MCF 10A (cell line): ENCODE measurements at regions not wholly inside any gene's neighbourhood (a gene's known extent, or its start where the extent isn't known, plus 50 kb on each side); places are given as distances from the start of the nearest gene placed in this dataset.

Experiments used
- BruUV-seq: library from RNA; stranded (reverse); fragments of 400-500 nt; replicated peaks from 2 replicates; lab custom pipeline; 2021; lab: Mats Ljungman, UMichigan
- CTCF ChIA-PET: fragments of 300-600 bp; sonication (Branson Sonifier 250); formaldehyde crosslinking; extraction: SDS; loops from one replicate; lab custom pipeline; 2021; ENCODE audit warnings: antibody characterized with exemption, inconsistent platforms; lab: Yijun Ruan, JAX
- POLR2A ChIA-PET: fragments of 300-600, 350-650 bp; sonication (Branson Sonifier 250); formaldehyde crosslinking; extraction: SDS; loops from one replicate; lab custom pipeline; 2020; ENCODE audit warnings: antibody characterized with exemption, inconsistent platforms; lab: Yijun Ruan, JAX
- DNase-seq: peaks from one replicate; pipeline ENCODE4 v3.0.0-alpha.2; 2018; ENCODE audit not compliant: unreplicated experiment
- H3K27ac Mint-ChIP-seq: one replicate; pipeline ENCODE4 v1.8.0; 2022; ENCODE audit warnings: mild to moderate bottlenecking, low read depth, mixed read lengths; ENCODE audit not compliant: unreplicated experiment
- H3K27me3 Mint-ChIP-seq: one replicate; pipeline ENCODE4 v1.8.0; 2022; ENCODE audit warnings: mixed read lengths; ENCODE audit not compliant: insufficient read depth, unreplicated experiment
- H3K36me3 Mint-ChIP-seq: one replicate; pipeline ENCODE4 v1.8.0; 2022; ENCODE audit warnings: mild to moderate bottlenecking, moderate library complexity, mixed read lengths; ENCODE audit not compliant: insufficient read depth, unreplicated experiment
- H3K4me1 Mint-ChIP-seq: one replicate; pipeline ENCODE4 v1.8.0; 2022; ENCODE audit warnings: mixed read lengths; ENCODE audit not compliant: insufficient read depth, unreplicated experiment
- H3K4me3 Mint-ChIP-seq: one replicate; pipeline ENCODE4 v1.8.0; 2022; ENCODE audit warnings: mild to moderate bottlenecking, moderate library complexity, mixed read lengths; ENCODE audit not compliant: unreplicated experiment
- H3K9me3 Mint-ChIP-seq: one replicate; pipeline ENCODE4 v1.8.0; 2022; ENCODE audit warnings: mixed read lengths; ENCODE audit not compliant: unreplicated experiment
- CTCF ChIP-seq: fragments of 200-600 bp; IDR thresholded peaks from one replicate; pipeline ENCODE4 v1.8.0; 2022; ENCODE audit warnings: antibody characterized with exemption, mild to moderate bottlenecking; ENCODE audit not compliant: unreplicated experiment
- intact Hi-C: fragments of 100-400 bp; cut with micrococcal nuclease; formaldehyde crosslinking; loops from 2 replicates; pipeline ENCODE4 v1.14.1; 2022

GRCh38 chr5:155140646-155141045 is 127.1 kb downstream of the KIF4B start:
- Mint-ChIP-seq H3K36me3 (no peaks in the 10 kb centered on the region), H3K9me3 (no peaks in the 10 kb centered on the region), H3K27ac (no peak overlapping the region), H3K4me3 (no peak overlapping the region), H3K4me1 (peaks cover 9% of the 10 kb centered on the region), H3K27me3 (no peaks in the 10 kb centered on the region)
- CTCF ChIA-PET, result interaction anchor here (0.6 to 3.9 kb wide), 17 partner anchors 11 to 1684 kb away, joined by 3 to 25 read pairs (median 4); no protein-coding TSS in a partner anchor
- TF ChIP-seq CTCF, result no peak
- POLR2A ChIA-PET, result interaction anchor here (0.9 kb wide), 1 partner anchor 168 kb away, joined by 4 read pairs; no protein-coding TSS in a partner anchor
- no TSS peak for BruUV-seq
- intact Hi-C loops, result loop anchor here (10.0 kb wide), 1 partner anchor 496 kb away; no protein-coding TSS in a partner anchor
- no peak for DNase-seq

DNA sequence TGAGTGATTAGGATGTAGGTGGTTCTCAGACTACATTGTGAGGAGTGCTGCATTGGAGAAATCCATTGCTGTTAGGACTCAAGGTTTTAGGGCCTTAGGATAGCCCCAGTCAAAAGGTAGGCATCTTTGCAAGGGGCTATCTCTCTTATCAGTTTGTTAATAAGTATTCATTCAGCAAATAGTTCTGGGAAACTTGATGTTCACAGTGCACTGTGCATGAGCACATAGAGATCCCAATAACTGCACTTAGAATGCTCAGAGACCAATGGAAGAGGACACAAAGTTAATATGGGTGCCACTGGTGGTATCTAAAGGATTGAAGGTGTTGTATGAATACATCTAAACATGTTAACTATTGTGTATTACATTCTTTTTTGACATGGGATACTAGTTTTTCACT is 131.4 kb downstream of the KIF4B start:
- H3K9me3 Mint-ChIP-seq, result no peaks in the 10 kb centered on the region

GRCh38 chr5:155147222-155147621 is 133.7 kb downstream of the KIF4B start:
- no peaks in the 10 kb centered on the region for H3K4me1 Mint-ChIP-seq
- H3K27me3 Mint-ChIP-seq, result no peaks in the 10 kb centered on the region
- H3K36me3 Mint-ChIP-seq, result no peaks in the 10 kb centered on the region
- TF ChIP-seq CTCF, result peak; percentile 49
- ChIA-PET POLR2A (interaction anchor here (0.7 kb wide), 1 partner anchor 202 kb away, joined by 3 read pairs; no protein-coding TSS in a partner anchor), CTCF (interaction anchor here (0.6 to 3.2 kb wide), 25 partner anchors 8 to 1677 kb away, joined by 3 to 36 read pairs (median 4); no protein-coding TSS in a partner anchor)
- intact Hi-C loops, result loop anchor here (1.0 to 10.0 kb wide), 3 partner anchors 175 to 502 kb away; no protein-coding TSS in a partner anchor
- peak; percentile 39 for DNase-seq
- no peak overlapping the region for H3K27ac Mint-ChIP-seq
- no peak overlapping the region for H3K4me3 Mint-ChIP-seq
- BruUV-seq, result no TSS peak
- H3K9me3 Mint-ChIP-seq, result no peaks in the 10 kb centered on the region

More for the DNA sequence above, 131.4 kb downstream of the KIF4B start:
- Mint-ChIP-seq H3K4me3 (no peak overlapping the region), H3K27me3 (no peaks in the 10 kb centered on the region), H3K27ac (no peak overlapping the region), H3K4me1 (no peaks in the 10 kb centered on the region), H3K36me3 (no peaks in the 10 kb centered on the region)
- CTCF ChIA-PET, result interaction anchor here (0.6 to 2.5 kb wide), 2 partner anchors 20 to 172 kb away, joined by 3 to 36 read pairs; no protein-coding TSS in a partner anchor
- POLR2A ChIA-PET, result no interaction called here
- no TSS peak for BruUV-seq
- DNase-seq, result no peak
- intact Hi-C loops, result loop anchor here (10.0 kb wide), 1 partner anchor 500 kb away; no protein-coding TSS in a partner anchor
- no peak for TF ChIP-seq CTCF

- no TSS peak for BruUV-seq
- intact Hi-C loops, result loop anchor here (10.0 kb wide), 1 partner anchor 504 kb away; no protein-coding TSS in a partner anchor
- ChIA-PET CTCF (interaction anchor here (0.6 to 3.2 kb wide), 8 partner anchors 10 to 425 kb away, joined by 3 to 17 read pairs (median 4); no protein-coding TSS in a partner anchor), POLR2A (interaction anchor here (0.7 kb wide), 1 partner anchor 33 kb away, joined by 3 read pairs; no protein-coding TSS in a partner anchor)
- no peak for TF ChIP-seq CTCF
- no peaks in the 10 kb centered on the region for H3K9me3 Mint-ChIP-seq
- no peak overlapping the region for H3K4me3 Mint-ChIP-seq
- H3K4me1 Mint-ChIP-seq, result no peaks in the 10 kb centered on the region
- H3K27me3 Mint-ChIP-seq, result no peaks in the 10 kb centered on the region
- H3K27ac Mint-ChIP-seq, result no peak overlapping the region
- no peaks in the 10 kb centered on the region for H3K36me3 Mint-ChIP-seq
- no peak for DNase-seq
Measured at GRCh38 chr5:155148694-155149093, 135.1 kb downstream of the KIF4B start.
